H1 (cell line): ENCODE measurements at regions not wholly inside any gene's neighbourhood (a gene's known extent, or its start where the extent isn't known, plus 50 kb on each side); places are given as distances from the start of the nearest gene placed in this dataset.

ENCODE experiments used
- CTCF ChIA-PET: fragments of 300-600 bp; sonication (Branson Sonifier 250); formaldehyde crosslinking; loops from one replicate; lab custom pipeline; 2021; ENCODE audit not compliant: partially characterized antibody; lab: Charles Lee
- POLR2A ChIA-PET: fragments of 300-600 bp; sonication (Branson Sonifier 250); formaldehyde crosslinking; loops from one replicate; lab custom pipeline; 2021; ENCODE audit warnings: inconsistent platforms; ENCODE audit not compliant: partially characterized antibody; lab: Charles Lee
- DNase-seq, 2 experiments: peaks; one replicate each; pipeline versions ENCODE4 v3.0.0 to v3.0.0-alpha.2; 2010 to 2022; ENCODE audit warnings: low spot score in 2 of 2, low read depth in 1 of 2, mixed read lengths in 1 of 2
- FAIRE-seq: peaks from 2 replicates; lab custom pipeline; 2011; peaks lifted over from hg19 to GRCh38; lab: Jason Lieb, UNC
- H2AFZ ChIP-seq: 2 replicates; pipeline ENCODE4 v1.8.1; 2012; ENCODE audit warnings: low read length, inconsistent platforms
- H2AK5ac ChIP-seq: 2 replicates; pipeline ENCODE4 v1.6.1; 2013; ENCODE audit warnings: low read depth, low read length
- H2BK120ac ChIP-seq: replicated peaks from 2 replicates; pipeline ENCODE3; 2013; ENCODE audit warnings: low read depth, low read length, inconsistent platforms
- H2BK12ac ChIP-seq: 2 replicates; pipeline ENCODE4 v1.6.1; 2013; ENCODE audit warnings: low read depth, low read length
- H2BK15ac ChIP-seq: 2 replicates; pipeline ENCODE4 v1.6.1; 2013; ENCODE audit warnings: low read length
- H2BK20ac ChIP-seq: 2 replicates; pipeline ENCODE4 v1.6.1; 2013; ENCODE audit warnings: low read length
- H2BK5ac ChIP-seq: 2 replicates; pipeline ENCODE4 v1.6.1; 2013; ENCODE audit warnings: low read depth, low read length
- H3K14ac ChIP-seq: 2 replicates; pipeline ENCODE4 v1.6.1; 2013; ENCODE audit warnings: inconsistent platforms; ENCODE audit not compliant: insufficient read length
- H3K18ac ChIP-seq: 2 replicates; pipeline ENCODE4 v1.6.1; 2013; ENCODE audit warnings: low read length; ENCODE audit errors: extremely low read depth
- H3K23ac ChIP-seq: 2 replicates; pipeline ENCODE4 v1.6.1; 2013; ENCODE audit warnings: inconsistent platforms; ENCODE audit not compliant: insufficient read length
- H3K23me2 ChIP-seq: 2 replicates; pipeline ENCODE4 v1.6.1; 2013; ENCODE audit warnings: low read depth, low read length
- H3K27ac ChIP-seq: 2 replicates; pipeline ENCODE4 v1.6.1; 2011; ENCODE audit warnings: low read depth, low read length, inconsistent platforms
- H3K27me3 ChIP-seq, 4 experiments: replicated peaks in 1 of 4; 1 replicate in 1 of 4; 2 replicates in 3 of 4; pipeline versions ENCODE4 v1.6.1 to v1.8.1; 2011 to 2013; ENCODE audit warnings: low read length in 3 of 4, mild to moderate bottlenecking in 3 of 4, inconsistent platforms in 2 of 4, mixed read lengths in 2 of 4, moderate library complexity in 1 of 4; ENCODE audit not compliant: control insufficient read depth in 3 of 4, insufficient read depth in 3 of 4; ENCODE audit errors: extremely low read depth in 1 of 4
- H3K36me3 ChIP-seq, 4 experiments: 2 replicates each; pipeline versions ENCODE4 v1.6.1 to v1.8.1; 2011 to 2013; ENCODE audit warnings: mild to moderate bottlenecking in 4 of 4, low read length in 3 of 4, moderate library complexity in 2 of 4, control low read depth in 1 of 4, inconsistent platforms in 1 of 4; ENCODE audit not compliant: insufficient read depth in 4 of 4, control insufficient read depth in 2 of 4
- H3K4ac ChIP-seq: replicated peaks from 2 replicates; pipeline ENCODE3; 2013; ENCODE audit warnings: low read length, low read depth, mixed read lengths, inconsistent platforms; ENCODE audit not compliant: insufficient read length
- H3K4me1 ChIP-seq, 4 experiments: replicated peaks in 1 of 4; 1 replicate in 1 of 4; 2 replicates in 3 of 4; pipeline versions ENCODE4 v1.6.1 to v1.8.1; 2011 to 2013; ENCODE audit warnings: low read length in 3 of 4, inconsistent platforms in 2 of 4, mixed read lengths in 1 of 4; ENCODE audit not compliant: insufficient read depth in 4 of 4, control insufficient read depth in 3 of 4
- H3K4me2 ChIP-seq, 2 experiments: 2 replicates each; pipeline versions ENCODE4 v1.6.1 to v1.8.1; 2011 to 2013; ENCODE audit warnings: low read depth in 2 of 2, low read length in 2 of 2, control low read depth in 1 of 2, inconsistent platforms in 1 of 2, mild to moderate bottlenecking in 1 of 2; ENCODE audit not compliant: insufficient read depth in 1 of 2
- H3K4me3 ChIP-seq, 4 experiments: fragments of 200-600, 300-600 bp in 1 of 4; sonication (generic), shearing (Covaris generic), sonication (Bioruptor Twin) in 1 of 4; 2 replicates each; pipeline versions ENCODE4 v1.5.1 to v1.8.1; 2011 to 2016; ENCODE audit warnings: low read length in 4 of 4, low read depth in 3 of 4, control low read depth in 2 of 4, inconsistent platforms in 2 of 4, mild to moderate bottlenecking in 2 of 4, mixed read lengths in 1 of 4, moderate library complexity in 1 of 4; ENCODE audit not compliant: insufficient read depth in 2 of 4; ENCODE audit errors: extremely low read depth in 1 of 4
- H3K56ac ChIP-seq: replicated peaks from 2 replicates; pipeline ENCODE3; 2013; ENCODE audit warnings: low read depth, mild to moderate bottlenecking, mixed read lengths, low read length, inconsistent platforms; ENCODE audit not compliant: insufficient read length
- H3K79me1 ChIP-seq: 2 replicates; pipeline ENCODE4 v1.6.1; 2013; ENCODE audit warnings: low read depth, low read length, control low read depth
- H3K79me2 ChIP-seq, 2 experiments: 2 replicates each; pipeline versions ENCODE4 v1.6.1 to v1.8.1; 2012 to 2013; ENCODE audit warnings: low read length in 2 of 2, mild to moderate bottlenecking in 2 of 2, inconsistent platforms in 1 of 2; ENCODE audit not compliant: insufficient read depth in 2 of 2, control insufficient read depth in 1 of 2
- H3K9ac ChIP-seq, 4 experiments: replicated peaks in 1 of 4; 1 replicate in 1 of 4; 2 replicates in 3 of 4; pipeline versions ENCODE4 v1.6.1 to v1.8.1; 2011 to 2013; ENCODE audit warnings: low read depth in 3 of 4, low read length in 3 of 4, control low read depth in 2 of 4, mild to moderate bottlenecking in 2 of 4, moderate library complexity in 2 of 4, inconsistent platforms in 1 of 4; ENCODE audit errors: extremely low read depth in 1 of 4
- H3K9me3 ChIP-seq, 2 experiments: 2 replicates each; pipeline versions ENCODE4 v1.6.1 to v1.8.1; 2012 to 2013; ENCODE audit warnings: mild to moderate bottlenecking in 2 of 2, moderate library complexity in 2 of 2, control low read depth in 1 of 2, inconsistent platforms in 1 of 2, low read depth in 1 of 2, low read length in 1 of 2, mixed read lengths in 1 of 2; ENCODE audit not compliant: insufficient read depth in 2 of 2
- H4K20me1 ChIP-seq, 2 experiments: replicated peaks in 1 of 2; 2 replicates each; pipeline versions ENCODE3 to v1.8.1; 2011 to 2013; ENCODE audit warnings: inconsistent platforms in 2 of 2, low read length in 2 of 2, mild to moderate bottlenecking in 1 of 2; ENCODE audit not compliant: insufficient read depth in 2 of 2, control insufficient read depth in 1 of 2
- H4K5ac ChIP-seq: 2 replicates; pipeline ENCODE4 v1.6.1; 2013; ENCODE audit warnings: low read length, low read depth, mixed read lengths, inconsistent platforms; ENCODE audit not compliant: insufficient read length
- H4K8ac ChIP-seq: 2 replicates; pipeline ENCODE4 v1.8.0; 2013; ENCODE audit warnings: mild to moderate bottlenecking, moderate library complexity, low read length, inconsistent platforms; ENCODE audit not compliant: insufficient read depth; ENCODE audit errors: extremely low read depth
- H4K91ac ChIP-seq: replicated peaks from 2 replicates; pipeline ENCODE3; 2013; ENCODE audit warnings: low read length, mixed read lengths, inconsistent platforms; ENCODE audit not compliant: insufficient read length
- ATF2 ChIP-seq: IDR thresholded peaks from 2 replicates; pipeline ENCODE4 v1.6.1; 2012; ENCODE audit warnings: low read length, inconsistent platforms
- ATF3 ChIP-seq: IDR thresholded peaks from 2 replicates; pipeline ENCODE4 v1.6.1; 2011; ENCODE audit warnings: low read depth, mild to moderate bottlenecking, low read length; ENCODE audit not compliant: insufficient read depth
- CHD1 ChIP-seq: IDR thresholded peaks from 2 replicates; pipeline ENCODE4 v1.6.1; 2012; ENCODE audit warnings: low read depth, low read length, improper control_type of control experiment
- EZH2 ChIP-seq: fragments of 200-600 bp; sonication (generic); IDR thresholded peaks from 2 replicates; pipeline ENCODE4 v1.7.1; 2012; ENCODE audit warnings: low read depth, mild to moderate bottlenecking, moderate library complexity, low read length, inconsistent platforms; ENCODE audit not compliant: severe bottlenecking
- JUND ChIP-seq: IDR thresholded peaks from 2 replicates; pipeline ENCODE4 v1.6.1; 2011; ENCODE audit warnings: mild to moderate bottlenecking, improper control_type of control experiment, low read length
- KDM5A ChIP-seq: fragments of 200-600 bp; IDR thresholded peaks from 2 replicates; pipeline ENCODE4 v1.7.1; 2012; ENCODE audit warnings: mild to moderate bottlenecking, low read length, inconsistent platforms, mixed read lengths
- NRF1 ChIP-seq: IDR thresholded peaks from 2 replicates; pipeline ENCODE4 v1.6.1; 2011; ENCODE audit warnings: mild to moderate bottlenecking, low read depth, low read length, improper control_type of control experiment
- PHF8 ChIP-seq: fragments of 200-600 bp; sonication (generic); conservative IDR thresholded peaks from 2 replicates; pipeline ENCODE4 v1.7.1; 2012; ENCODE audit warnings: low read depth, mild to moderate bottlenecking, inconsistent platforms, low read length, moderate library complexity
- POLR2AphosphoS5 ChIP-seq: IDR thresholded peaks from 2 replicates; pipeline ENCODE4 v1.6.1; 2011; ENCODE audit warnings: low read depth, low read length
- RXRA ChIP-seq: IDR thresholded peaks from 2 replicates; pipeline ENCODE4 v1.6.1; 2011; ENCODE audit warnings: low read depth, mild to moderate bottlenecking, low read length, moderate library complexity; ENCODE audit not compliant: insufficient read depth
- SIRT6 ChIP-seq: IDR thresholded peaks from one replicate; pipeline ENCODE4 v1.7.1; 2012; ENCODE audit warnings: low read length, inconsistent platforms
- SUZ12 ChIP-seq: fragments of 200-600 bp; sonication (generic); IDR thresholded peaks from 2 replicates; pipeline ENCODE4 v1.6.1; 2012; ENCODE audit warnings: mild to moderate bottlenecking, inconsistent platforms, low read length, moderate library complexity, mixed read lengths
- TCF12 ChIP-seq: IDR thresholded peaks from 2 replicates; pipeline ENCODE4 v1.6.1; 2011; ENCODE audit warnings: low read depth, mild to moderate bottlenecking, low read length
- WGBS, 2 experiments: shearing (Covaris generic) in 1 of 2; methylation state at CpG; one replicate each; pipeline versions ENCODE4 v1.1.6 to v1.1.7; 2013 to 2015; ENCODE audit warnings: low lambda C conversion rate in 2 of 2, mixed read lengths in 2 of 2, inconsistent platforms in 1 of 2, low coverage in 1 of 2, missing lambda C conversion rate in 1 of 2; ENCODE audit not compliant: insufficient replicate concordance in 2 of 2, insufficient coverage in 1 of 2, insufficient read length in 1 of 2; ENCODE audit errors: extremely low coverage in 1 of 2, missing lambda C conversion rate in 1 of 2; 5-methylcytosine and 5-hydroxymethylcytosine counted together

GRCh38 chr5:114296191-114296590, 65.7 kb upstream of the KCNN2 start:
- H4K8ac ChIP-seq, result no peak overlapping the region
- H2BK12ac ChIP-seq, result no peak overlapping the region
- no peak overlapping the region for H3K9ac ChIP-seq
- POLR2A ChIA-PET, result no interaction called here
- CTCF ChIA-PET, result interaction anchor here (0.6 to 1.6 kb wide), 3 partner anchors 10 to 143 kb away, joined by 3 read pairs; no protein-coding TSS in a partner anchor
- no peak overlapping the region for H2BK20ac ChIP-seq
- no peak overlapping the region for H4K5ac ChIP-seq
- no peak overlapping the region for H3K27ac ChIP-seq
- no peak overlapping the region for H3K4me3 ChIP-seq
- no peaks in the 10 kb centered on the region for H3K27me3 ChIP-seq
- DNase-seq (no peak), FAIRE-seq (no peak)
- H3K18ac ChIP-seq, result no peak overlapping the region
- H3K56ac ChIP-seq, result no peak overlapping the region
- no peak overlapping the region for H3K14ac ChIP-seq
- no peak overlapping the region for H2BK5ac ChIP-seq
- no peak overlapping the region for H2AFZ ChIP-seq
- H3K79me1 ChIP-seq, result no peaks in the 10 kb centered on the region
- H3K4me1 ChIP-seq, result no peaks in the 10 kb centered on the region
- H3K79me2 ChIP-seq, result no peaks in the 10 kb centered on the region
- H2AK5ac ChIP-seq, result no peak overlapping the region
- 90% methylated on average over 1 of the region's 1 CpG; no CpG with 5 or more reads in 1 of the 2 experiments for whole genome bisulfite sequencing, 2 experiments
- H3K4ac ChIP-seq, result no peak overlapping the region
- no peaks in the 10 kb centered on the region for H3K36me3 ChIP-seq
- no peak overlapping the region for H2BK15ac ChIP-seq
- H4K20me1 ChIP-seq, result no peaks in the 10 kb centered on the region
- H4K91ac ChIP-seq, result no peak overlapping the region
- H3K9me3 ChIP-seq, result peaks cover 8 to 9% of the 10 kb centered on the region in 2 experiments; a peak in 3 of 4 replicates
- H2BK120ac ChIP-seq, result no peak overlapping the region
- H3K23me2 ChIP-seq, result no peaks in the 10 kb centered on the region
- no peak overlapping the region for H3K4me2 ChIP-seq
- no peak overlapping the region for H3K23ac ChIP-seq
- TF ChIP-seq CHD1 (no peak), KDM5A (no peak), SIRT6 (no peak), ATF2 (no peak), ATF3 (no peak), SUZ12 (no peak), TCF12 (no peak), RXRA (no peak), PHF8 (no peak), POLR2AphosphoS5 (no peak), EZH2 (no peak), JUND (no peak), NRF1 (no peak)
